B cell (primary cell): ENCODE measurements at regions not wholly inside any gene's neighbourhood (a gene's known extent, or its start where the extent isn't known, plus 50 kb on each side); places are given as distances from the start of the nearest gene placed in this dataset.

ENCODE experiments used
- ATAC-seq: fragments of 200-7000 bp; cut with Tn5 transposase; one replicate; pipeline ENCODE4 v1.10.0; 2021; ENCODE audit warnings: low read depth, mild to moderate bottlenecking, moderate number of reproducible peaks, moderate library complexity
- CTCF ChIA-PET: fragments of 350-600 bp; sonication (Branson Sonifier 250); formaldehyde crosslinking; loops from one replicate; lab custom pipeline; 2021; ENCODE audit warnings: antibody characterized with exemption, inconsistent platforms; lab: Charles Lee
- POLR2A ChIA-PET: fragments of 350-600 bp; sonication (Branson Sonifier 250); formaldehyde crosslinking; loops from one replicate; lab custom pipeline; 2021; ENCODE audit warnings: antibody characterized with exemption; lab: Charles Lee
- DNase-seq: peaks from one replicate; pipeline ENCODE4 v3.0.0; 2013
- H2AFZ ChIP-seq: 2 replicates; pipeline ENCODE4 v1.6.1; 2012; ENCODE audit warnings: mild to moderate bottlenecking, low read depth, low read length; ENCODE audit not compliant: insufficient read depth, poor library complexity, severe bottlenecking
- H3K27ac ChIP-seq, 2 donors: 1 replicate in 1 of 2; 2 replicates in 1 of 2; pipeline ENCODE4 v1.5.1; 2012 to 2013; ENCODE audit warnings: low read length in 2 of 2, mild to moderate bottlenecking in 2 of 2, moderate library complexity in 1 of 2
- H3K27me3 ChIP-seq, 4 experiments: fragments of 200-600 bp in 1 of 4; sonication (generic) in 1 of 4; replicated peaks in 1 of 4; 1 replicate in 2 of 4; 2 replicates in 2 of 4; pipeline versions ENCODE4 v1.6.1 to v1.7.0; 2013 to 2016; ENCODE audit warnings: low read length in 3 of 4, mild to moderate bottlenecking in 2 of 4, mixed read lengths in 1 of 4, moderate library complexity in 1 of 4; ENCODE audit not compliant: insufficient read depth in 4 of 4, control insufficient read depth in 3 of 4; ENCODE audit errors: control extremely low read depth in 1 of 4
- H3K36me3 ChIP-seq, 2 experiments: replicated peaks in 1 of 2; 1 replicate in 1 of 2; 2 replicates in 1 of 2; pipeline versions ENCODE4 v1.6.1 to v1.7.1; 2013; ENCODE audit warnings: low read length in 1 of 2; ENCODE audit not compliant: insufficient read depth in 2 of 2, control insufficient read depth in 1 of 2; ENCODE audit errors: control extremely low read depth in 1 of 2, extremely low read depth in 1 of 2
- H3K4me1 ChIP-seq, 2 donors: fragments of 200-600 bp in 1 of 2; sonication (generic) in 1 of 2; 1 replicate in 1 of 2; 2 replicates in 1 of 2; pipeline versions ENCODE4 v1.5.1 to v1.6.1; 2013 to 2017; ENCODE audit warnings: low read length in 2 of 2; ENCODE audit not compliant: control insufficient read depth in 2 of 2, insufficient read depth in 2 of 2
- H3K4me2 ChIP-seq: replicated peaks from 2 replicates; pipeline ENCODE3; 2012; ENCODE audit warnings: mild to moderate bottlenecking, low read depth, low read length; ENCODE audit not compliant: poor library complexity, severe bottlenecking
- H3K4me3 ChIP-seq, 5 experiments: fragments of 200-600 bp in 1 of 5; sonication (generic) in 1 of 5; 1 replicate in 3 of 5; 2 replicates in 2 of 5; pipeline versions ENCODE4 v1.5.1 to v1.7.0; 2011 to 2016; ENCODE audit warnings: low read length in 4 of 5, mild to moderate bottlenecking in 4 of 5, low read depth in 2 of 5, control low read depth in 1 of 5, moderate library complexity in 1 of 5; ENCODE audit not compliant: insufficient read depth in 1 of 5; ENCODE audit errors: control extremely low read depth in 1 of 5, extremely low read depth in 1 of 5
- H3K79me2 ChIP-seq: fragments of 200-600 bp; sonication (generic); one replicate; pipeline ENCODE4 v1.6.0; 2016; ENCODE audit warnings: low read length; ENCODE audit not compliant: control insufficient read depth, insufficient read depth
- H3K9ac ChIP-seq: fragments of 200-600 bp; sonication (generic); 2 replicates; pipeline ENCODE4 v1.6.1; 2017; ENCODE audit warnings: mild to moderate bottlenecking, low read length, moderate library complexity
- H3K9me3 ChIP-seq, 3 donors: one replicate each; pipeline versions ENCODE4 v1.6.1 to v1.7.1; 2013; ENCODE audit warnings: low read length in 2 of 3; ENCODE audit not compliant: control insufficient read depth in 2 of 3, insufficient read depth in 1 of 3; ENCODE audit errors: control extremely low read depth in 1 of 3
- H4K20me1 ChIP-seq: 2 replicates; pipeline ENCODE4 v1.6.0; 2012; ENCODE audit warnings: mild to moderate bottlenecking, low read length; ENCODE audit not compliant: insufficient read depth, control insufficient read depth, poor library complexity, severe bottlenecking
- H3K27ac Mint-ChIP-seq: one replicate; pipeline ENCODE4 v1.8.0; 2021; ENCODE audit warnings: mixed read lengths
- H3K27me3 Mint-ChIP-seq: one replicate; pipeline ENCODE4 v1.8.0; 2021; ENCODE audit warnings: mixed read lengths
- H3K4me1 Mint-ChIP-seq: one replicate; pipeline ENCODE4 v1.8.0; 2021; ENCODE audit warnings: mixed read lengths
- H3K4me3 Mint-ChIP-seq: one replicate; pipeline ENCODE4 v1.8.0; 2021; ENCODE audit warnings: mixed read lengths
- H3K9me3 Mint-ChIP-seq: one replicate; pipeline ENCODE4 v1.8.0; 2022; ENCODE audit warnings: mixed read lengths; ENCODE audit not compliant: insufficient read depth
- CTCF ChIP-seq: fragments of 200-600 bp; IDR thresholded peaks from one replicate; pipeline ENCODE4 v1.8.0; 2022; ENCODE audit warnings: antibody characterized with exemption, mild to moderate bottlenecking
- EZH2 ChIP-seq: IDR thresholded peaks from 2 replicates; pipeline ENCODE4 v1.6.1; 2012; ENCODE audit warnings: borderline replicate concordance, low read depth, mild to moderate bottlenecking, moderate library complexity, low read length; ENCODE audit not compliant: insufficient read depth, poor library complexity, severe bottlenecking
- WGBS: methylation state at CpG from one replicate; pipeline ENCODE4 v1.1.5; 2013; ENCODE audit warnings: missing lambda C conversion rate; ENCODE audit not compliant: insufficient coverage; 5-methylcytosine and 5-hydroxymethylcytosine counted together
- intact Hi-C: fragments of 100-400 bp; cut with micrococcal nuclease; formaldehyde crosslinking; loops from one replicate; pipeline ENCODE4 v1.10.0; 2022

- no peak overlapping the region for H3K4me2 ChIP-seq
- no peak overlapping the region for H3K9ac ChIP-seq
- intact Hi-C loops = no loop called here
Observed at GRCh38 chrX:4150259-4150658, 436.8 kb upstream of the PRKX start.

GRCh38 chrX:4129626-4130025, 416.2 kb upstream of the PRKX start:
- Histone ChIP-seq H3K36me3 (no peaks in the 10 kb centered on the region), H3K27me3 (no peaks in the 10 kb centered on the region), H3K4me3 (no peak overlapping the region), H3K9ac (no peak overlapping the region), H2AFZ (no peak overlapping the region), H3K27ac (no peak overlapping the region), H3K9me3 (no peaks in the 10 kb centered on the region), H3K4me2 (no peak overlapping the region), H3K79me2 (no peaks in the 10 kb centered on the region), H3K4me1 (no peaks in the 10 kb centered on the region), H4K20me1 (no peaks in the 10 kb centered on the region)
- Mint-ChIP-seq H3K4me1 (no peaks in the 10 kb centered on the region), H3K27ac (no peak overlapping the region), H3K9me3 (no peaks in the 10 kb centered on the region), H3K4me3 (no peak overlapping the region), H3K27me3 (no peaks in the 10 kb centered on the region)
- no peak for ATAC-seq
- ChIA-PET CTCF (no interaction called here), POLR2A (no interaction called here)
- no CpG with 5 or more reads among the region's 10 CpGs for WGBS
- DNase-seq = no peak
- intact Hi-C loops = no loop called here
- no peak for TF ChIP-seq EZH2
- TF ChIP-seq CTCF = no peak

More at GRCh38 chrX:4150259-4150658, 436.8 kb upstream of the PRKX start:
- TF ChIP-seq EZH2 (no peak), CTCF (no peak)
- Histone ChIP-seq H2AFZ (no peak overlapping the region), H4K20me1 (no peaks in the 10 kb centered on the region), H3K4me3 (no peak overlapping the region), H3K79me2 (no peaks in the 10 kb centered on the region), H3K9me3 (no peaks in the 10 kb centered on the region), H3K36me3 (no peaks in the 10 kb centered on the region), H3K27me3 (no peaks in the 10 kb centered on the region), H3K27ac (no peak overlapping the region), H3K4me1 (no peaks in the 10 kb centered on the region)
- peaks cover 2% of the 10 kb centered on the region for H3K9me3 Mint-ChIP-seq
- H3K4me3 Mint-ChIP-seq = no peak overlapping the region
- ATAC-seq (no peak), DNase-seq (no peak)
- H3K27ac Mint-ChIP-seq = no peak overlapping the region
- no peaks in the 10 kb centered on the region for H3K27me3 Mint-ChIP-seq
- ChIA-PET CTCF (no interaction called here), POLR2A (no interaction called here)
- no peaks in the 10 kb centered on the region for H3K4me1 Mint-ChIP-seq
- no CpG with 5 or more reads among the region's 1 CpG for WGBS
